Prostate gland (tissue), 2 donors: ENCODE measurements at regions not wholly inside any gene's neighbourhood (a gene's known extent, or its start where the extent isn't known, plus 50 kb on each side); places are given as distances from the start of the nearest gene placed in this dataset.

Experiments
- POLR2A ChIP-seq: fragments of 450-650 bp; IDR thresholded peaks from one replicate; pipeline ENCODE4 v1.6.1; 2016; ENCODE audit warnings: antibody characterized with exemption, mild to moderate bottlenecking
- POLR2AphosphoS5 ChIP-seq: sonication (generic); formaldehyde crosslinking; IDR thresholded peaks from one replicate; pipeline ENCODE4 v1.6.1; 2017; ENCODE audit warnings: antibody characterized with exemption
- TF ChIP-seq, protein P1 (sequence below), 4 experiments: fragments of 200-600 bp in 2 of 4; fragments of 450-650 bp in 2 of 4; sonication (generic) in 2 of 4; IDR thresholded peaks; 1 replicate in 3 of 4; 2 replicates in 1 of 4; pipeline ENCODE4 v1.5.1; 2016 to 2019; ENCODE audit warnings: antibody characterized with exemption in 4 of 4, mild to moderate bottlenecking in 2 of 4, moderate library complexity in 2 of 4

- TF ChIP-seq, protein P1, sequence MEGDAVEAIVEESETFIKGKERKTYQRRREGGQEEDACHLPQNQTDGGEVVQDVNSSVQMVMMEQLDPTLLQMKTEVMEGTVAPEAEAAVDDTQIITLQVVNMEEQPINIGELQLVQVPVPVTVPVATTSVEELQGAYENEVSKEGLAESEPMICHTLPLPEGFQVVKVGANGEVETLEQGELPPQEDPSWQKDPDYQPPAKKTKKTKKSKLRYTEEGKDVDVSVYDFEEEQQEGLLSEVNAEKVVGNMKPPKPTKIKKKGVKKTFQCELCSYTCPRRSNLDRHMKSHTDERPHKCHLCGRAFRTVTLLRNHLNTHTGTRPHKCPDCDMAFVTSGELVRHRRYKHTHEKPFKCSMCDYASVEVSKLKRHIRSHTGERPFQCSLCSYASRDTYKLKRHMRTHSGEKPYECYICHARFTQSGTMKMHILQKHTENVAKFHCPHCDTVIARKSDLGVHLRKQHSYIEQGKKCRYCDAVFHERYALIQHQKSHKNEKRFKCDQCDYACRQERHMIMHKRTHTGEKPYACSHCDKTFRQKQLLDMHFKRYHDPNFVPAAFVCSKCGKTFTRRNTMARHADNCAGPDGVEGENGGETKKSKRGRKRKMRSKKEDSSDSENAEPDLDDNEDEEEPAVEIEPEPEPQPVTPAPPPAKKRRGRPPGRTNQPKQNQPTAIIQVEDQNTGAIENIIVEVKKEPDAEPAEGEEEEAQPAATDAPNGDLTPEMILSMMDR (IDR thresholded peaks at IDR 0.05): no peak
- no peak for TF ChIP-seq POLR2A
- no peak for TF ChIP-seq POLR2AphosphoS5
Measured at GRCh38 chr5:72697622-72698021, 118.8 kb upstream of the TNPO1 start.
